AG09309 (cell line): ENCODE measurements at regions not wholly inside any gene's neighbourhood (a gene's known extent, or its start where the extent isn't known, plus 50 kb on each side); places are given as distances from the start of the nearest gene placed in this dataset.
"Not testable (repeated sequence)": the region's sequence is repeated elsewhere in the genome, so short reads cannot be mapped to it uniquely, and the experiment has no call there.

ENCODE experiments used
- DNase-seq: peaks from one replicate; pipeline ENCODE4 v3.0.0-alpha.2; 2010; ENCODE audit warnings: low read depth
- H3K4me3 ChIP-seq: 2 replicates; pipeline ENCODE4 v1.5.1; 2011; ENCODE audit warnings: mild to moderate bottlenecking, low read depth, low read length, moderate library complexity; ENCODE audit not compliant: control insufficient read depth
- CTCF ChIP-seq: IDR thresholded peaks from 2 replicates; pipeline ENCODE4 v1.5.1; 2011; ENCODE audit warnings: mild to moderate bottlenecking, low read depth, low read length, inconsistent platforms; ENCODE audit not compliant: insufficient read depth, control insufficient read depth; ENCODE audit errors: missing control alignments

- no peak for DNase-seq
- TF ChIP-seq CTCF: no peak
- no peak overlapping the region for H3K4me3 ChIP-seq
Measured at GRCh38 chr4:149199594-149199993, 616.0 kb downstream of the IQCM start.

- no peak for TF ChIP-seq CTCF
- no peak overlapping the region for H3K4me3 ChIP-seq
- no peak for DNase-seq
Measured at GRCh38 chr4:149194061-149194460, 621.6 kb downstream of the IQCM start.

DNA sequence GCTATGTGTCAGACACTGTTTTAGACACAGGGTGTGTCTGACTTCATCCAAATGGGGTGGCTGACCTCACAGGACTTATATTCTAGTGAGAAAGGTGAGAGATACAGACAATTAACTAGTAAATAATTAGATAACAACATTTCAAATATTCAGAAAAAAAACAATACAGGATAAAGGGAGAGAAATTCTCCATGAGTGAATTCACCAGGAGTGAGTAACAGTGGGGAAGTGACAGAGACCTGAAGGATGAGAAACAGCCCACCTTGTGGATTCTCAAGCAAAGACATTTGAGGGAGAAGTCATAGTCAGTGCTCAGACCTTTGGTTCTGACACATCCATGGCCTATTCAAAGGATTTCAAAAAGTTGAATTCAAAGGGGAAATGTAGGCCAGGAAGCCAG lies 627.9 kb downstream of the IQCM start:
- no peak for DNase-seq
- TF ChIP-seq CTCF: no peak
- no peak overlapping the region for H3K4me3 ChIP-seq

DNA sequence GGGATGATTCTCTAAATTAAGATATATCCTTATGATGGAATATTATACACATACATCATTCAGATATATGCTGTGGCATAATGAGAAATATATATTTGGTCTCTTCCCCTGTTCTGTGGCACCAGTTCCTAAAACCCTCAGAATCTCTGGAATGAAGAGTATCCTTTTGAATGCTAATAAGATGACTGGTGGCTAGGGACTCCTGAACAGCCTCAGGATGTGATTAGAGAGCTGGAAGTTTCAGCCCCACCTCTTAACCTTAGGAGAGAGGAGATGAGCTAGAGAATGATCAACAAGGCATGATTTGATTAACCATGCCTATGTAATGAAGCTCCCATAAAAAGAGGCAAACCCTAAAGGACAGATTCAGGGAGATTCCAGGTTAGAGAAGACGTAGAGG lies 632.0 kb downstream of the IQCM start:
- H3K4me3 ChIP-seq: no peak overlapping the region
- DNase-seq: no peak
- TF ChIP-seq CTCF: no peak

DNA sequence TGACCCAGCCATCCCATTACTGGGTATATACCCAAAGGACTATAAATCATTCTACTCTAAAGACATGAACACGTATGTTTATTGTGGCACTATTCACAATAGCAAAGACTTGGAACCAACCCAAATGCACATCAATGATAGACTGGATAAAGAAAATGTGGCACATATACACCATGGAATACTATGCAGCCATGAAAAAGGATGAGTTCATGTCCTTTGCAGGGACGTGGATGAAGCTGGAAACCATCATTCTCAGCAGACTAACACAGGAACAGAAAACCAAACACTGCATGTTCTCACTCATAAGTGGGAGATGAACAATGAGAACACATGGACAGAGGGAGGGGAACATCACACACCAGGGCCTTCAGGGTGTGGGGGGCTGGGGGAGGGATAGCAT lies 634.2 kb downstream of the IQCM start:
- DNase-seq, H3K4me3 ChIP-seq: not testable (repeated sequence)

GRCh38 chr4:149176039-149176438 lies 639.6 kb downstream of the IQCM start:
- H3K4me3 ChIP-seq: no peak overlapping the region
- no peak for DNase-seq
- no peak for TF ChIP-seq CTCF

DNA sequence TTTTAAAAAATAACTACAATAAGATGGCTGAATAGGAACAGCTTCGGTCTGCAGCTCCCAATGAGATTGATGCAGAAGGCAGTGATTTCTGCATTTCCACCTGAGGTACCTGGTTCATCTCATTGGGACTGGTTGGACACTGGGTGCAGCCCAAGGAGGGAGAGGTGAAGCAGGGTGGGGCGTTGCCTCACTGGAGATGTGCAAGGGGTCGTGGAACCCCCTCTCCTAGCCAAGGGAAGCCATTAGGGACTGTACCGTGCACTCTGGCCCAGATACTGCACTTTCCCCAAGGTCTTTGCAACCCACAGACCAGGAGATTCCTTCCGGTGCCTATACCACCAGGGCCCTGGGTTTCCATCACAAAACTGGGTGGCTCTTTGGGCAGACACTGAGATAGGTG lies 640.1 kb downstream of the IQCM start:
- no peak for DNase-seq
- TF ChIP-seq CTCF: no peak
- H3K4me3 ChIP-seq: no peak overlapping the region
